GM10266 (cell line): ENCODE measurements at regions not wholly inside any gene's neighbourhood (a gene's known extent, or its start where the extent isn't known, plus 50 kb on each side); places are given as distances from the start of the nearest gene placed in this dataset.

Experiments
- DNase-seq: peaks from one replicate; pipeline ENCODE4 v3.0.0; 2012; ENCODE audit errors: extremely low spot score
- TF ChIP-seq, protein P1 (sequence below): IDR thresholded peaks from 2 replicates; pipeline ENCODE4 v1.5.1; 2012; ENCODE audit warnings: mild to moderate bottlenecking, low read depth; ENCODE audit not compliant: control insufficient read depth, insufficient read depth; ENCODE audit errors: missing control alignments

DNA sequence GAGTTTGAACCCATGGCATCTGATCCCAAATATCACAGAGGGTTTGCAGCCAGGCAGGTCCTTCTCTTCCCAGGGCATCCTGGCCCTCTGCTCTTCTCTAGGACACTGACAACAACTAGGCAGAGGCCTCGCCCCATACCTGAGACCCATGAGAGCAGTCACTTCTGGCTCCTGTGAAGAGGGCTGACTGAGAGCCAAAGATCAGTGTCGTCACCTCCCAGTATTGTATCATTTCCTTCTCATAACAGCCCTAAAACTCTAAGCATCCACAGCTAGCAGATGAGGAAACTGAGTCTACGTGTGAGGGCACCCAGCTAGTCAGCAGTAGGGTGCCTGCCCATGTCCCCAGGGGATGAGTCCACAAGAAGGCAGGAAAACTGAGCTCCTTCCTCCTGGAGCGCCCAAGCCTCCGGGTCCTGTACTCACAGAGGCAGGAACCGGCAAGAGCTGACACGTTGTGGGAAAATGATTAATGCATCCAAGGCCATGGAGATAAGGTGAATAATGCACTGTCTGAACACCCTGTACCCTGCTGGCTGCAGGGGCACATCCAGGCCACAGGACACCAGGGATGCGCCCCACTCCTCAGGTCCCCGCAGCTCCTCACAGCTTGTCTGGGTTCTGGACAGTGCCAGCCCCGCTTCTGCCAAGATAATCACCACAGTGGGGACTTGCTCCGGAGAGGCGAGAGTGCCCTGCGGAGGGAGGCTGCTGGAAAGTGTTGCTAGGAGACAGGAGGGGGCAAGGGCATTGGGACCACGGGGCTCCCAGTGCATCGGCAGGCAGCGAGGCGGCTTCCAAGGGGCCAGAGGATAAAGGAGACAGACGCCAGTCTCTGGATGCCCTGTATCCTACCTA is 340.0 kb downstream of the NPHP4 start:
- no peak for DNase-seq
- TF ChIP-seq, protein P1, sequence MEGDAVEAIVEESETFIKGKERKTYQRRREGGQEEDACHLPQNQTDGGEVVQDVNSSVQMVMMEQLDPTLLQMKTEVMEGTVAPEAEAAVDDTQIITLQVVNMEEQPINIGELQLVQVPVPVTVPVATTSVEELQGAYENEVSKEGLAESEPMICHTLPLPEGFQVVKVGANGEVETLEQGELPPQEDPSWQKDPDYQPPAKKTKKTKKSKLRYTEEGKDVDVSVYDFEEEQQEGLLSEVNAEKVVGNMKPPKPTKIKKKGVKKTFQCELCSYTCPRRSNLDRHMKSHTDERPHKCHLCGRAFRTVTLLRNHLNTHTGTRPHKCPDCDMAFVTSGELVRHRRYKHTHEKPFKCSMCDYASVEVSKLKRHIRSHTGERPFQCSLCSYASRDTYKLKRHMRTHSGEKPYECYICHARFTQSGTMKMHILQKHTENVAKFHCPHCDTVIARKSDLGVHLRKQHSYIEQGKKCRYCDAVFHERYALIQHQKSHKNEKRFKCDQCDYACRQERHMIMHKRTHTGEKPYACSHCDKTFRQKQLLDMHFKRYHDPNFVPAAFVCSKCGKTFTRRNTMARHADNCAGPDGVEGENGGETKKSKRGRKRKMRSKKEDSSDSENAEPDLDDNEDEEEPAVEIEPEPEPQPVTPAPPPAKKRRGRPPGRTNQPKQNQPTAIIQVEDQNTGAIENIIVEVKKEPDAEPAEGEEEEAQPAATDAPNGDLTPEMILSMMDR, result no peak

DNA sequence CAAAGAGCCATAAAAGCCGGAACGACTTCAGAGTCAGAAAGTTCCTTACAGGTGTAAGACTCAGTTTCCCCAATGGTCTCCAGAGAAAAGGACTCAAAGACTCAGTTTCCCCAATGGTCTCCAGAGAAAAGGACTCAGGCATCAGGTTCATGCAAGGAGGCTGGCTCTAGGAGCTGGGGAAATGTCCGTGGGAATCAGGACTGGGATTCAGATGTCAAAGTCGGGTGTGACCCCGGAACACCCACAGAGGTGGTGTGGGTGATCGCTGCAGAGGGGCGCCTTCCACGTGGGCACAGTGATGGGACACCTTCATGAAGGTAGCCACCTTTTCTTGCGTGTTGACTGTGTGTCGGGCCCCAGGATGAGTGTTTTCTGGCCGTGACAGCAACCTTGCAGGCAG is 340.8 kb downstream of the NPHP4 start:
- DNase-seq, result no peak
- TF ChIP-seq, protein P1, result no peak

DNA sequence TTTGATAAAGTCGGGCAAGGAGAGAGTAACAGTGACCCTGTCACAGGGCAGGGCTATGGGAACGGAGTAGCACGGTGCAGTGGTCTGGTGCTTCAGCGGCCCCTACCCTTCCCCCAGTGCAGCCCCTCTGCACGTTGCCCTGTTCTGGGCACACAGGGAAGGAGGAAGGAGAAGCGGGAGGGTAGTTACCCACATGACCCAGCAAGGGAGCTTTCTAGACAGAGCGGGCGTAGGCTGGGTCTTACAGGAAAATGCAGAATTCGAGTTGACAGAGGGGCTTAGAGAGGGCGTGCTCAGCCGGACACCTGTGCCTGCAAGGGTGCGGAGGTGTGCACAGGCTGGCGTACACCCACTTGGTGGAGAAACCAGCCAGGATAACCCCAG is 341.2 kb downstream of the NPHP4 start:
- TF ChIP-seq, protein P1, result no peak
- no peak for DNase-seq

DNA sequence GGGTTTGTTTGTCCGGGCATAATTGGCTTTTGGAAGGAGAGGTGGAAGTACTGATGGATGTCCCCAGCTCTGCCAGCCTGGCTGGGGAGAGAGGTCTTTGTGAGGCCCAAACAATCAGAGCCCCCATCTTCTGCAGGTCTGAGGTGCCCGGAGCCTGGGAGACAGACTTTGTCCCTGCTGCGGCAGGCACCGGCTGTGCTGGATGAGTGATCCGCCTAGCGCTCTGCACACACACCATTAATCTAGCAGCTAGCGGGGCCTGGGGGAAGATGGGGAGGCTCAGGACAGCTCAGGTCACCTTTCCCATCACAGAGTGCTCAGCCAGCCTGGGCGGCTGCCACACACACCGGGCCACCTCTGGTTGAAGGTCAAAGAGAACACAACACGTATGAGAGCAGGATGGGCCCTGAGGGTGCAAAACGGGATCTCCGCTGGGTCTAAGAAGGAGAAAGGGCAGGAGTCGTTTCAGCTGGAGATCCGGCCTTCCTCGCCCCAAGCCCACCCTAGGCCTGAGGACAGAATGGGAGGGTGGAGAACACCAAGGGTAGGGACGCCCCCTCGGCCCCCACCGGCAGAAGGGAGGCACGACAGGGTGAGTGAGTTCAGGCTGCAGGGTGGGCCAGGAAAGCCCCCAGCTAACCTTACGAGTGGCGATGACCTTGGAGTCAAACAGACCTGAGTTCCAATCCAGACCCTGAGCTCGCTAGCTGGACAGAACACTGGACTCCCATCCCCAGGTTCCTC is 341.8 kb downstream of the NPHP4 start:
- no peak for DNase-seq
- TF ChIP-seq, protein P1, result no peak

DNA sequence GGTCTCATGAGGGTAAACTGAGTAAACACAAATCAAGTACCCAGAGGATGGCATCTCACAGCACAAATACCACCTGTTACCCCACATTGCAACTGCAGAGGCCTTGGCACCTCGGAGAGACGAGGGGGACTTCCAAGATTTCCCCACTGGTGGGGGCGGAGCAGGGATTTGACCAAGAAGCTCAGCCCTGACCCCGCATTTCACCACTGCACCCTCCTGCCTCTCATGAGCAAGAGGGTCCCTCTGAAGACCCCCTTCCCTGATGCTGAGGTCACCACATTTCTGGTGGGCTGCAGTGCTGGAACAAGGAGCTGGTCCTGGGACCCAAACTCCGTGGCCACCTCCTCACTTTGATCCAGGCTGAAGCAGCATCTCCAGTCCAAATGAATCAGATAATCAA is 342.4 kb downstream of the NPHP4 start:
- TF ChIP-seq, protein P1, result no peak
- DNase-seq, result no peak

DNA sequence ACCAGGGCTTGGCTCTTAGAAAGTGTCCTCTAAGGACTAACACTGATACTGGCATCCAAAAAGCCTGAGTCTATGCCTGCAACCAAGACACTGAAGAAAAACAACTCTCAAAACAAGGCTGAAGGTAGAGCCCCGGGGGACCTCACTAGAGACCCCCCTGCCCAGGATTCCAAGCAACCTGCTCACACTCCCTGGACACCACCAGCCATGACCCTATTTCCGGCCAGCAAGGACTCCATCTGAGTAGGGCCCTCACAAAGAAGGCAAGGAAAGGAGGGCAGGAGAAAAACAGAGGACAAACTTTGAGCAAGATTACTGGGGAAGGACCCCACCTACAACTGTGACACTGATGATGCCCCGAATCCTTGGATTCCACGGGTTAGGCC is 343.1 kb downstream of the NPHP4 start:
- TF ChIP-seq, protein P1, result no peak

More for the DNA sequence above, 343.1 kb downstream of the NPHP4 start:
- no peak for DNase-seq
